ENCODE measurements at regions not wholly inside any gene's neighbourhood (a gene's known extent, or its start where the extent isn't known, plus 50 kb on each side); places are given as distances from the start of the nearest gene placed in this dataset.
"Not testable (repeated sequence)": the region's sequence is repeated elsewhere in the genome, so short reads cannot be mapped to it uniquely, and the experiment has no call there.

- no peak for DNase-seq
Measured at GRCh38 chr14:71613168-71613567, 319.1 kb upstream of the RGS6 start.

GRCh38 chr14:71616013-71616412 is 316.2 kb upstream of the RGS6 start:
- DNase-seq = no peak

GRCh38 chr14:71618047-71618446 is 314.2 kb upstream of the RGS6 start:
- no peak for DNase-seq

GRCh38 chr14:71618716-71619115 is 313.5 kb upstream of the RGS6 start:
- DNase-seq = no peak

- no peak for DNase-seq
Measured at GRCh38 chr14:71619472-71619871, 312.8 kb upstream of the RGS6 start.

- DNase-seq = no peak
Measured at GRCh38 chr14:71620401-71620800, 311.8 kb upstream of the RGS6 start.

- DNase-seq = no peak
Measured at GRCh38 chr14:71621276-71621675, 311.0 kb upstream of the RGS6 start.

GRCh38 chr14:71621980-71622605 is 310.1 kb upstream of the RGS6 start:
- DNase-seq = no peak

- no peak for DNase-seq
Measured at GRCh38 chr14:71623939-71624338, 308.3 kb upstream of the RGS6 start.

GRCh38 chr14:71625175-71625574 is 307.1 kb upstream of the RGS6 start:
- no peak for DNase-seq

- no peak for DNase-seq
Measured at GRCh38 chr14:71625891-71626701, 306.1 kb upstream of the RGS6 start.

GRCh38 chr14:71628433-71628832 is 303.8 kb upstream of the RGS6 start:
- DNase-seq = no peak

- no peak for DNase-seq
Measured at GRCh38 chr14:71629250-71629649, 303.0 kb upstream of the RGS6 start.

- no peak for DNase-seq
Measured at GRCh38 chr14:71629765-71630492, 302.3 kb upstream of the RGS6 start.

- not testable (repeated sequence) for DNase-seq
Measured at GRCh38 chr14:71631030-71631429, 301.2 kb upstream of the RGS6 start.

GRCh38 chr14:71632440-71632946 is 299.7 kb upstream of the RGS6 start:
- DNase-seq = no peak

- DNase-seq = no peak
Measured at GRCh38 chr14:71636076-71636475, 296.2 kb upstream of the RGS6 start.

- DNase-seq = no peak
Measured at GRCh38 chr14:71636820-71637471, 295.3 kb upstream of the RGS6 start.

GRCh38 chr14:71638523-71639196 is 293.6 kb upstream of the RGS6 start:
- no peak for DNase-seq

- DNase-seq = no peak
Measured at GRCh38 chr14:71642715-71643114, 289.5 kb upstream of the RGS6 start.

GRCh38 chr14:71645656-71646055 is 286.6 kb upstream of the RGS6 start:
- DNase-seq = no peak

GRCh38 chr14:71646518-71646917 is 285.7 kb upstream of the RGS6 start:
- no peak for DNase-seq

Data from activated CD4-positive, alpha-beta T cell treated with anti-CD3 and anti-CD28 coated beads, Interleukin-10, Interleukin-2, amounts not matched to agents 100 ng/mL and 50 ng/mL, durations not matched to agents 16 hours and 8 hours (primary cell).